Femur (tissue), 1 donor: ENCODE measurements at regions not wholly inside any gene's neighbourhood (a gene's known extent, or its start where the extent isn't known, plus 50 kb on each side); places are given as distances from the start of the nearest gene placed in this dataset.

Experiments
- DNase-seq: peaks from one replicate; pipeline ENCODE4 v3.0.0-alpha.2; 2017

GRCh38 chr10:105328503-105329133 is 687.5 kb downstream of the SORCS3 start:
- no peak for DNase-seq
